ENCODE measurements at regions not wholly inside any gene's neighbourhood (a gene's known extent, or its start where the extent isn't known, plus 50 kb on each side); places are given as distances from the start of the nearest gene placed in this dataset.

DNA sequence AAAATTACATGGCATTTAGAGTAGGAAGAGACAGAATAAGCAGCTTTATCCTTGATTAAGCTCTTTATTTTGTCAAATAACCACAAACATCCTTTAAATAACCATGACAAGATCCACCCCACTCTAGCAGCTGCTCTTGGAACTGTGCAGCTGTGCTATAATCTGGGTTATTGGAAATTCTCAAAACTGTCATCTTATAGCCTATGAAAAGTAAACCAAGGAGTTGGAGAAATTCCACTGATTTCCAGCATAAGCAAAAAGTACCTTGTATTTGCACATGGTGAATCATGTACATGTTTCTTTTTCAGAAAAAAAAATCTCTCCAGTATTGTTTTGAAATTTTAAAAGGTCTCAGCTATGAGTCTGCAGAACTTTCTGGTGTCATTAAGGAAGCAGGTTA is 88.8 kb upstream of the ABI3BP start:
- peak in 1 of 3 donors; percentile 19 for DNase-seq

DNA sequence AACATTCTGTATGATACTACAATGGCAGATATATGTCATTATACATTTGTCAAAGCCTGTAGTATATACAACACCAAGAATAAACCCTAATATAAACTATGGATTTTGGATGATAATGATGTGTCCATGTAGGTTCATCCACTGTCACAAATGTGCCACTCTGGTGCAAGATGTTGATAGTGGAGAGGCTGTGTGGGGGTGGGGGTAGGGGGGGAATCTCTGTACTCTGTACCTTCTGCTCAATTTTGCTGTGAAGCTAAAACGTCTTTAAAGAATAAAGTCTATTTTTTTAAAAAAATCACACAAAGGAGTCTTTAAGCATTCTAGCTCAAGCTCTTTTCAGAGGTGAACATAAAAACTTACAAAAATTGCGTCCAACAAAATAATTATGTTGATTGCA is 88.2 kb upstream of the ABI3BP start:
- DNase-seq, result no peak

DNA sequence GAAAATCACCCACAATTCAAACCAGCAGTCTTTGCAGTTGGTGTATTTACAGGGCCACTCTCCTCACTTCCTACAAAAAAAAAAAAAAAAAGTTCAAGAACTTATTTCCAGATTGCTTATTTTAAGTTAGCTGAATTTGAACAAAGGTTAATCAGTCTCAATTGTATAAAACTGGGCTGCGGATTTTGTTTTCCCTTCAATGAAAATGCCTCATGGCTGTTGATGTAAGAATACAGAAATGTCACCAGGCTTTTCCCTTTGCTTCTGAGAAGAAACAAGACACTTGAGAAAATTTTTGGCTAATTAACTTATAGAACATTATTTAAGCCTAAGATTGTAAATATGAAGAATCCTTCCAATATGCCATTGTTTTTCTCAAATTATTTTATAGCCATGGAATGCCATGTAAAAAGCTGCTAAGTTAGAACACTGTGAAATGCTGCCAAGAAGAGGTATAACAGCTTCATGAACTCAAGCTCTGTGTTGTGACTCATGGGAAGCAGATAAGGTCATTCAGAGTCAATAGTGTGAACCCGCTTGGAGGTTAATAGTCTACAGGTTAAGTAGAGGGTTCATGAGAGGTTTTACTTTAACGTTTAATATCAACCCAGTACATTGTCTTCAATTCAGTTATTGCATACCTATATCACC is 84.3 kb upstream of the ABI3BP start:
- no peak for DNase-seq

DNA sequence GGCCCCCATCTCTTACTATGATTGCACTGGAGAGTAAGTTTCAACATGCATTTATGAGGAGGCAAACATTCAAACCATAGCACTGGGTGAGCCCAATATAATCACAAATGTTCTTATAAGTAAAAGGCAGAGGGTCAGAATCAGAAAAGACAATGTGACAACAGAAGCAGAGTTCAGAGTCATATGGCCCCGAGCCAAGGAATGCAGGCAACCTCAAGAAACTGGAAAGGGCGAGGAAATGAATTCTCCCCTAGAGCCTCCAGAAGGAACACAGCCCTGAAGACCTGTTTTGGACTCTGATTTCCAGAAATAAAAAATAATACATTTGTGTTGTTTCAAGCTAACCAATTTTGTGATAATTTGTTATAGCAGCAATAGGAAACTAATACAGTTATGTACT is 81.3 kb upstream of the ABI3BP start:
- no peak for DNase-seq

DNA sequence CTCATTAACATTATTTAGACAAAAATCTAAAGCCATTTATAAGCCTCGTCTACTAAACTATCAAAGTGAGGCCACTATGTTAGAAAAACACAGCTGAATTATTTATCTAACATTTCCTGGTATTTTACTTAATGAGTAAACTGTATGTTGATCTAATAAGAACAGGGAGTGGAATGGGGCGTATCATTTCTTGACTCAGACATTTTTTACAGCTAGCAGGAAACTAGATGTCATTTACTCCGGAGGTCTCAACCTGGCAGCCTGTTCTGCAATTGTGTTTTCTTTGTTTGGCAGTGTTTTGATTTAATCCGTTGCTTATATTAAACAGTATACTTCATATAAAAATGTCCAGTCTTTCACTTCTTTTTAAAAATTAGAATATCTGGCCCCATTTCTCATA is 79.1 kb upstream of the ABI3BP start:
- no peak for DNase-seq

DNA sequence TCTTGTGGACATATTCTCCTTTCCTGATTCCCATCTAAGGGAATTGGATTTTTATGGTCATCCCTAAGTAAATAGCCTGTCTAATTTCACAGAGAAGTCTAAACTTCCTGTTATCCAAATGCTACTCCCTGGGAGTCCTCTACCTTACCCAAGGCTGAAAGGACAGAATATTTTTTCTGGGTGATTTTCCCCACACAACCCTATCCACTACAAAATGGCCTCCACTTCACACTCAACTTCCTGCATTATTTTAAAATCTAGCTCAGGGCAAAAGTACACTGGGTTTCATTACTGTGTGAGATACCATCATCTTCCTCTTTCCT is 77.5 kb upstream of the ABI3BP start:
- DNase-seq, result no peak

DNA sequence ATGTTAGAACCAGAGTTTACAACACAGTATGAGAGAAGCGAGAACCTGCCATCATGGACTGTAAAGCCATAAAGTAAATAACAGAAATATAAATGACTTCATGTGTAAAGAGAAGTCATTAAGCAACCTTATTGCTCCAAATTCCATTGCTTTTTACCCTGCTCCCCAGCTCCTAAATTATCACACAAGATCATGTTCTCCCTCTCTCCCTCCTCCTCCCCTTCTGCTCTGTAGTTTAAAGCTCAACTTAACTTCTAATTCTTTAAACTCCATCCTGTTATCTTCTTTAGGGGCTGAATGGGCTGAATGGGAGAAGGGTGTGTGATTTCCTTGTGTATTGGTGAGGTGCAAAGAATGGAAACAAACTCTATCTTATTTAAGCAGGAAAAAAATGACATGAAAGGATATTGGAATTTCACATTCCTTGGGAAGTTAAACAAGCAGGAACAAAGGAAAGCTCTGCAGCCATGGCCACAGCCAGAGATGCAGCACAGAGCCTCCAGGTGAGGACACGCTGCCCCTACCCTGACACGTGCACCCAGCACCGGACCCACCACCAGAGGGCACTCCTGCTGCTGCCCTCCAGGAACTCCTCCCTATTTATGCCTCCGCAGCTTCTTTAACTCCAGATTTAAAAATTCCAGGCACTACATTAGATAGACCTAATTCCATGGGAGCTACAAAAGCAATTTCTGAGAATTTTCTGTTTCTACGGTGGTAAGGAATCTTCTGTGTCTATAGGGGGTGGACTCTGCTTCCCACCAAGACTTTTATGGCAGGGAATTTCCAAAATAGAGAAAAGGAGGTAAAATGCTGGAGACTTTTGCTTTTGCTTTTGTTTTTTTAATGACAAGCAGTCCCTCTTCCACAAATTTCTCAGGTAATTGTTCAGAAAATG is 76.9 kb upstream of the ABI3BP start:
- peak; percentile 54 to 68 (median 60) for DNase-seq

DNA sequence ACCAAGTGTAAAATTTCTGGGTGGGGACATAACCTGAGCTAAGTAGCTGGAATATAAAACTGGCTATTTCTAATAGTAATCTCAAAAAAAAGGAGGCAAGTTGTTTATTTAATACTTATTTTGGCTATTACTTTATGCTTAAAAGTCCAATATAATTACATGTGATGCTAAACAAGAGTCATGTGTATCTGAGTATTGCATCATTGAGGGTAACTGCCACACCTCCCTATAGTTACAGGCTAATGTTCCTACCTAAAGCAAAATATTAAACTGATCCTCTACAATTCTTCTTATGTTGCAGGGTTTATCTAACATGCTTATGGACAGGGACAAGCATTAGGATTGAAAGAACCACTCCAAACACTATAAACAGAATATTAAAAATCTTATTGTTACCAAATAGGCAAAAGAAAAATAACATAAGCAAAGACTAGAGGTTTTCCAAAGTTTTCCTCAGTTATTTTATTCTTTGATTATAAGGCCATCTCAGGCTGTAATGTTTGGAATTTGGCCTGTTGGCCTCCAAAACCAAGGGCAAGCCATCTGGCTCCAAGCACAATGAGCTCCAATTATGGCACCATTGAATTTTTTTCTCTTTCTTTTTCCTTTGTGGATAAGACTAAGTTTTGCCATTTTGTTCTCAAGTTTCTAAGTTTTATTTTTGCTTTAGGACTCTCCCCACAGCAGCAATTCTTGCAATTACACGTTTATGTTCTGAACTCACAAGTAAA is 75.8 kb upstream of the ABI3BP start:
- DNase-seq, result no peak

DNA sequence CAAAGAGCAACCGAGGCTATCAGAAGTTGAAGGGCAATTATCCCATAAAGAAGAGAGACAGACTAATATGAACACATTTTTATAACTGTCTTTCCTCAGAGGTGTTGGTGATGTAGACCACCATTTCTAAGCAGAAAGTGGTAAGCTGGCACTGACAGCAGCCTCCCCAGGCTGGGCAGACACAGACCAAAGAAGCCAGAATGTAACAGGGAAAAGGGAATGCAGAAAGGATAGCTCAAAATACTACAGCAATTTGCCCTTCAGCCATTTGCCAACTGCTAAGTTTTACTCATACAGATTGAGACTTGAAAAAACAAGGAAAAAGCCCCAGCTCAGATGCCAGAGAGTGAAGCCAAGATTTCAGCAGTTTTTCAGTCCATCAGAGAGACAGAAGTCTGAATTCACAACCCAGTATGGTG is 73.5 kb upstream of the ABI3BP start:
- DNase-seq, result no peak

DNA sequence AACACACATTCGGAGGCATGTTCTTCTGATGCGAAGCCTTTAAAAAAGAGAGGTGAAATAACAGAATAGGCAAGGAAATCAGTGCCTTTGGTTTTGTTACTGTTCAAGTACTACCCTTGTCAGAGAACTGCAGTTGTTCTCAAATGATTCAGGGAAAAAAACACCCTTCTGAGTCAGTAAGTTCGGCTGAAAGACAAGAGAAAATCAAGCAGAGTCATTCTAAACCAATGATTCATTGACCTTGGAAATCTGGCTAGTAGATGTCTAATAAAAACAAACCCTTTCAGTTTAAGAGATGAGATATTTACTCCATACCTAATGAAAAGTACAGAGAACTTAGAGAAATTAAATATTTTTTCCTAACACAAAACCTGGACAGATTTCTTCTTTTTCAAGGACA is 72.7 kb upstream of the ABI3BP start:
- peak in 2 of 3 donors; percentile 2 to 20 for DNase-seq

DNA sequence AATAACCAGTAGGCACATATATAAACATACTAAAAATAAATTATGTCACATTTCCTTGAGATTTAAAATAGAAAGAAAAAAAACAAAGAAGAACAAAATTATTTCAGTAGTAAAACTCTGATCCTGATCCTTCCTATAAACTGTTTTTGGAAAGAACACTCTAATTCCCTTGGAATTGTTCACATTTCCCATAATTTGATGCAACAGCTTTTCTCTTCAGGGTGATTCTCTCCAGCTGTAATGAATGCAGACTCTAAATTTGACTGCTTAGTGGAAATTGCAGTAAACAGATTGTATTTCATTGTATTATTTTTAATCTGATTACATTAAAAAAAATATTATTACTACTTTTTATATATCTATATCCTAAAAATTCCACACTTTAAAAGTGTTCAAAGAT is 70.2 kb upstream of the ABI3BP start:
- DNase-seq, result no peak

DNA sequence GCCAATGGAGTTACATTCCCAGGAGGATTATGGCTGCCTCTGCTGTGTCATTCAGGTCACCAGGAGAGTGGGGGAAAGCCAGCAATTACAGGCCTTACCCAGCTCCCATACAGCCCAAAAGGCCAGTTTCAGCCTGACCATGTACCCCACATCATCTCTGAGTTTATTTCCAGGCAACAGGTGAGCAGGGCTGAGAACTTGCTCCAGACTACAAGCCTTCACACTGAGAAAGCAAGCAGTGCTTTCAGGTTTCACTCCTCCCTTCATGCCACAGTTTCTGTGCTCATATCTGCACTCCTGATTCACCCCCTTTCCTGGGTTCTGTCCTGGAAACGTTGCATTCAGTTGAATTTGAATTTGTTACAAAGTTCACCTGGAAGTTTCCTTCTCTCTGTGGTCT is 68.1 kb upstream of the ABI3BP start:
- DNase-seq, result no peak

DNA sequence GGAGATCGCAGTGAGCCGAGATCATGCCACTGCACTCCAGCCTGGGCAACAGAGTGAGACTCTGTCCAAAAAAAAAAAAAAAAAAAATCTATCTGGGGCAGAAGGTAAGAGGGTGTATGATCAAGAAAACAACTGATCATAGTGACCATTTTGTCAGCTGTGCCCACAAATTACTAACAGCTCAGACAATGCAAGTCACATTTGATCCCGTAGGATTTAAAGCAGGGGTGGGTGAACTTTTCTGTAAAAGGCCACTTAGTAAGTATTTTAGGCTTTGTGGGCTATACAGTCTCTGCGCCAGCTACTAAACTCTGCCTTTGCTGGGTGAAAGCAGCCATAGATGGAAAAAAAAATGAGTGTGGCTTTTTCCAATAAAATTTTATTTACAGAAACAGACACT is 57.6 kb upstream of the ABI3BP start:
- no peak for DNase-seq

DNA sequence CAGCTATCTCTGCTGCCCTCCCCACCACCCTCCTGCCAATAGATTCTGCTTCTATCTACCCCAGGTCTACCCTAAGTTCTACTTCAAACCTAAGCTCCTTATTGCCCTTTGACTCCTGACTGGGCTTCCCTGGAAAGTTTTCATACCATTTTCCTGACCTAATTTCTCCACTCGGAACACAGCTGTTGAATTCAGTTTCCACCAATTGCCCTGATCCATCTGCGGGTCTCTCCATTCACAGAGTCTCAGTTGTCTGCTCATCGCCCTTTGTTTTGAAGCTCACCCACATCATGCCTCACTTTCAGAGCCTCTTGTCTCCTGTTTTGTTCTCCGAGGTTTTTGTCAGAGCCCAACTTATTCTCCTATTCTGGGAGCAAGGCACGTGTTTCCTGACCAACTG is 56.8 kb upstream of the ABI3BP start:
- DNase-seq, result no peak

DNA sequence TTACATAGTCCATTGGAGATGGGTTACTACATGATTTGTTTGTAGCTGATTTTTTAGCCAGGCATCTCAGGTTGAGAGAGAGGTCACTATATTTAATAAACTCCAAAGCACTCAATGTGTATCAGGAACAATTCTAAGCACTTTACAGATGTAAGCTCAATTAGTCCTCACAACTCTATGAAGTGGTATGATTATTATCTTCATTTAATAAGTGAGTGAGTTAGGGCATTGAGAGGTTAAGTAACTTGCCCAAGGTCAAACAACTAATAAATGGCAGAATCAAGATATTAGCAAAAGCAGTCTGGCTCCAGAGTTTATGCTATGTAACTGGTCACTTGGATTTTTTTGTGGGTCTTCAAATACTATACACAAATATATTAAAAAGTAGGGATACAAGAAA is 56.3 kb upstream of the ABI3BP start:
- DNase-seq, result no peak

DNA sequence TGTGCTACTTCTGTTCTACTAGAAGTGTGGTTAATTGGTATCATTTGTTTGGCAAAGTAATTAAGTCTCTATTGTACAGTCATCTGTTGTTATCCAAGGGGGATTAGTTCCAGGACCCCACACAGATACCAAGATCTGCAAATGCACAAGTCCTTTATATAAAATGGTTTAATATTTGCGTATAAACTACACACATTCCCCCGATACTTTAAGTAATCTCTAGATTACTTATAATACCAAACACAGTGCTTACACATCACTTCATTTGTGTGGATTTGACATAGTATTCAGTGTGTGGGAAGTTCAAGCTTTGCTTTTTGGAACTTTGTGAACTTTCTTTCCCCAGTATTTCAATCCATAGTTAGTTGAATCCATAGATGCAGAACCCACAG is 50.5 kb upstream of the ABI3BP start:
- no peak for DNase-seq

DNA sequence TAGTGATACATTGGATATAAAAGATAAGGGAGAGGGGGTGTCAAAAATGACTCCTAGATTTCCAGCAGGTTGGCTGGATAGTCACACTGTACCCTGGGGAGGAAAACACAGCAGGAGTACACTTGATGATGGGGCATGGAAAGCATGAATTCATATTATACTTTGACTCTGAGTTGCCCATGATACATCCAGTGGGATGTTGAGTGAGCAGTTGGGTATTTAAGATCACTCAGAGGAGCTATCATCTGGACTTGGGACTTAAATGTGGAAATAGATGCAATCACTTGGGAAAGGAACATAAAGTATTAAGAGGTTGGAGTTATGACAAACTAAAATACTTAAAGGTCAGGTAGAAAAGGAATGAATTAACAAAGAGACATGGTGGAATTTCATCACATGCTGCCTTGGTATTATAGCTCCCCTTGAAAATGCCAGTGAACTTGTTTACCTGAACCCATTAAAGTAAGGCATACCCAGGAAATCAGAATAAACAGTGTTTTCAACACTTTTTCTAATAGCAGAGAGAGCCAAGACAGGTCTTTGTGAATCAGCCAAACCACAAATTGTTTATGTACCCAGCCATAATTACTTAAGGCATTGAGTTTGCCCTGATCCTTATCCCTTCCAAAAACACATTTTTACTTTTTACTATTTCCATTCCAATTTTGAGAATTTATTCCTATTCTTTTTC is 49.9 kb upstream of the ABI3BP start:
- DNase-seq, result no peak

Measured in suppressor macrophage treated with lipopolysaccharide for 1 hour (primary cell).